Breast epithelium (tissue), 4 donors: ENCODE measurements at regions not wholly inside any gene's neighbourhood (a gene's known extent, or its start where the extent isn't known, plus 50 kb on each side); places are given as distances from the start of the nearest gene placed in this dataset.

Source experiments
- DNase-seq, 2 donors: peaks; one replicate each; pipeline ENCODE4 v3.0.0-alpha.2; 2019; ENCODE audit warnings: low spot score in 2 of 2
- H3K27ac ChIP-seq, 2 donors: fragments of 200-600 bp; sonication (generic) in 1 of 2; one replicate each; pipeline ENCODE4 v1.5.1; 2016 to 2019; ENCODE audit warnings: mild to moderate bottlenecking in 1 of 2
- H3K27me3 ChIP-seq, 2 donors: fragments of 200-600 bp; sonication (generic) in 1 of 2; one replicate each; pipeline versions ENCODE4 v1.5.1 to v1.6.0; 2017 to 2019; ENCODE audit warnings: control low read depth in 1 of 2, mild to moderate bottlenecking in 1 of 2
- H3K36me3 ChIP-seq: fragments of 200-600 bp; one replicate; pipeline ENCODE4 v1.5.1; 2019
- H3K4me1 ChIP-seq, 2 donors: fragments of 200-600 bp; sonication (generic); one replicate each; pipeline ENCODE4 v1.5.1; 2016 to 2019; ENCODE audit warnings: control low read depth in 1 of 2
- H3K4me3 ChIP-seq, 3 donors: fragments of 200-600 bp; sonication (generic); 1 replicate in 2 of 3; 2 replicates in 1 of 3; pipeline ENCODE4 v1.5.1; 2016 to 2019; ENCODE audit warnings: mild to moderate bottlenecking in 3 of 3, moderate library complexity in 2 of 3
- H3K9me3 ChIP-seq, 2 donors: fragments of 200-600 bp; sonication (generic) in 1 of 2; one replicate each; pipeline ENCODE4 v1.5.1; 2016 to 2019; ENCODE audit warnings: control low read depth in 1 of 2
- POLR2A ChIP-seq: fragments of 450-650 bp; IDR thresholded peaks from one replicate; pipeline ENCODE4 v1.6.1; 2016; ENCODE audit warnings: antibody characterized with exemption, mild to moderate bottlenecking, moderate library complexity
- POLR2AphosphoS5 ChIP-seq, 3 donors: sonication (generic); formaldehyde crosslinking; IDR thresholded peaks; one replicate each; pipeline ENCODE4 v1.6.1; 2017; ENCODE audit warnings: antibody characterized with exemption in 3 of 3
- intact Hi-C: fragments of 100-400 bp; cut with DNase I; formaldehyde crosslinking; loops from one replicate; pipeline ENCODE4 v1.15.1; 2023; ENCODE audit warnings: low total_unique reads
- TF ChIP-seq, protein P1 (sequence below), 3 donors: fragments of 450-650 bp; IDR thresholded peaks; one replicate each; pipeline ENCODE4 v1.5.1; 2016 to 2017; ENCODE audit warnings: antibody characterized with exemption in 3 of 3, mild to moderate bottlenecking in 3 of 3, moderate library complexity in 3 of 3

DNA sequence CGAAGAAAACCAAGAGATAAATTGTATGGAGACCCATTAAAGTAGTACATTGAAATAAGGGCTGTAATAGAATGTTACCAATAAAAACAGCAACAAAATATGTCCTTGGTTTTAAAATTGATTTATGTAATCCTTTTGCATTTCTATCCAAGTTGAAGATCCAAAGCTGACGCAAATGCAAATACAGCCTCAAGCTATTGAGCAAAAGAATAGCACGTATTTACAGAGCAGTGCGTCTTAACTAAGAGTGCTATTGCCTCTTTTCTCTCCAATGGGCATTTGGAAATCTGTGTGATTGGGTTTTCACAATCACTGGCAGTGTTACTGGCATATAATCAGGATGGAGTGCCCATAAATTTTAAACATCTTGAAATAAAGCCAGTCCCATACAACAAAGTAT is 417.4 kb downstream of the TLL1 start:
- intact Hi-C loops = no loop called here
- DNase-seq = no peak
- Histone ChIP-seq H3K27me3 (no peaks in the 10 kb centered on the region), H3K27ac (no peak overlapping the region), H3K4me1 (no peaks in the 10 kb centered on the region), H3K4me3 (no peak overlapping the region), H3K9me3 (no peaks in the 10 kb centered on the region), H3K36me3 (no peaks in the 10 kb centered on the region)
- no peak for TF ChIP-seq POLR2AphosphoS5 (IDR thresholded peaks at IDR 0.05)
- TF ChIP-seq, protein P1, sequence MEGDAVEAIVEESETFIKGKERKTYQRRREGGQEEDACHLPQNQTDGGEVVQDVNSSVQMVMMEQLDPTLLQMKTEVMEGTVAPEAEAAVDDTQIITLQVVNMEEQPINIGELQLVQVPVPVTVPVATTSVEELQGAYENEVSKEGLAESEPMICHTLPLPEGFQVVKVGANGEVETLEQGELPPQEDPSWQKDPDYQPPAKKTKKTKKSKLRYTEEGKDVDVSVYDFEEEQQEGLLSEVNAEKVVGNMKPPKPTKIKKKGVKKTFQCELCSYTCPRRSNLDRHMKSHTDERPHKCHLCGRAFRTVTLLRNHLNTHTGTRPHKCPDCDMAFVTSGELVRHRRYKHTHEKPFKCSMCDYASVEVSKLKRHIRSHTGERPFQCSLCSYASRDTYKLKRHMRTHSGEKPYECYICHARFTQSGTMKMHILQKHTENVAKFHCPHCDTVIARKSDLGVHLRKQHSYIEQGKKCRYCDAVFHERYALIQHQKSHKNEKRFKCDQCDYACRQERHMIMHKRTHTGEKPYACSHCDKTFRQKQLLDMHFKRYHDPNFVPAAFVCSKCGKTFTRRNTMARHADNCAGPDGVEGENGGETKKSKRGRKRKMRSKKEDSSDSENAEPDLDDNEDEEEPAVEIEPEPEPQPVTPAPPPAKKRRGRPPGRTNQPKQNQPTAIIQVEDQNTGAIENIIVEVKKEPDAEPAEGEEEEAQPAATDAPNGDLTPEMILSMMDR (IDR thresholded peaks at IDR 0.05) = no peak

- H3K9me3 ChIP-seq = no peaks in the 10 kb centered on the region
- H3K27me3 ChIP-seq = no peaks in the 10 kb centered on the region
- H3K27ac ChIP-seq = no peak overlapping the region
- no peaks in the 10 kb centered on the region for H3K4me1 ChIP-seq
- no peak overlapping the region for H3K4me3 ChIP-seq
- no peak for DNase-seq
- H3K36me3 ChIP-seq = no peaks in the 10 kb centered on the region
- intact Hi-C loops = no loop called here
- TF ChIP-seq, protein P1 (IDR thresholded peaks at IDR 0.05) = no peak
- TF ChIP-seq POLR2AphosphoS5 (IDR thresholded peaks at IDR 0.05) (no peak), POLR2A (no peak)
Observed at GRCh38 chr4:166293556-166293955, 420.5 kb downstream of the TLL1 start.

- Histone ChIP-seq H3K9me3 (no peaks in the 10 kb centered on the region), H3K27me3 (no peaks in the 10 kb centered on the region), H3K4me1 (no peaks in the 10 kb centered on the region), H3K4me3 (no peak overlapping the region), H3K36me3 (no peaks in the 10 kb centered on the region), H3K27ac (no peak overlapping the region)
- no peak for DNase-seq
- no peak for TF ChIP-seq POLR2A
- TF ChIP-seq POLR2AphosphoS5 (IDR thresholded peaks at IDR 0.05) = no peak
- TF ChIP-seq, protein P1 (IDR thresholded peaks at IDR 0.05) = no peak
- intact Hi-C loops = no loop called here
Observed at GRCh38 chr4:166301266-166301665, 428.2 kb downstream of the TLL1 start.

DNA sequence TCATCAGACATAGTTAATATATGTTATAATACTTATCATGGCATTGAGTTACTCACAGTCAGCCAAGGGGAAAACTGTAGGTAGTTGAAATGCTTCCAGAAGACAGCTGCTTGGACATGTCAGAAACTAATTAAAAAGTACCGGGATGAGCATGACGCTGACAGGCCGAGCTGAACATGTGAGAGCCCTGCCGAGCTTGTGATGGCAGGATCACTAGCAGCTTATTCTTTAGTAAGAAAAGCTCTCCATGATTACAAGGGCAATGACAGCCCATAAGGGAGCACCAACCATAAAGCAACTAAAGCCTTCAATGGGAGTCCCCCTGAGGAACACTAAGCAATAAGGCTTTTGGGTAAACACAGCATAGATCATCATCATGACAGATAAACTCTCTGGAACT is 435.6 kb downstream of the TLL1 start:
- H3K4me3 ChIP-seq = no peak overlapping the region
- no peak for DNase-seq
- H3K9me3 ChIP-seq = no peaks in the 10 kb centered on the region
- intact Hi-C loops = no loop called here
- H3K27ac ChIP-seq = no peak overlapping the region
- TF ChIP-seq POLR2AphosphoS5 (IDR thresholded peaks at IDR 0.05) = no peak
- no peak for TF ChIP-seq POLR2A
- TF ChIP-seq, protein P1 (IDR thresholded peaks at IDR 0.05) = no peak
- H3K4me1 ChIP-seq = no peaks in the 10 kb centered on the region
- no peaks in the 10 kb centered on the region for H3K36me3 ChIP-seq
- H3K27me3 ChIP-seq = no peaks in the 10 kb centered on the region

DNA sequence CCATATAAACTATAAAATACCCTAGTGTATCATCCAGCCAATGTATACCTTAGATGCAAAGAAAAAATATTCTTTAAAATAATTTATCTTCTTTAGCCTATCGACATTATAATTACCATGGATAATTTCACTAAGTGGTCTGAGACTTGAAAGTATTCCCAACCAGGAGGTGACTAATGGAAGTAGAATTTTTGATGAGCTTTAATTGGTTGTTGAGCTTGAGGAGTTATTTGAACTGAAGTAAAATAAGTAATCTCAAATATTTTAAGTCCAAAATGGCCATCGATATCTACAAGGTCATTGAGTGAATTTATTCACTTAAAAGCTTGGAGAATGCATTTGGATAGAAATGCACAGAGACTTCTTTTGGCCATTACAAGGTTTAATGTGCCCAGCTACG is 436.2 kb downstream of the TLL1 start:
- intact Hi-C loops = no loop called here
- TF ChIP-seq POLR2A (no peak), POLR2AphosphoS5 (IDR thresholded peaks at IDR 0.05) (no peak)
- TF ChIP-seq, protein P1 (IDR thresholded peaks at IDR 0.05) = no peak
- Histone ChIP-seq H3K4me3 (no peak overlapping the region), H3K9me3 (no peaks in the 10 kb centered on the region), H3K4me1 (no peaks in the 10 kb centered on the region), H3K27ac (no peak overlapping the region), H3K27me3 (no peaks in the 10 kb centered on the region), H3K36me3 (no peaks in the 10 kb centered on the region)
- no peak for DNase-seq
